ENCODE measurements at regions not wholly inside any gene's neighbourhood (a gene's known extent, or its start where the extent isn't known, plus 50 kb on each side); places are given as distances from the start of the nearest gene placed in this dataset.

DNA sequence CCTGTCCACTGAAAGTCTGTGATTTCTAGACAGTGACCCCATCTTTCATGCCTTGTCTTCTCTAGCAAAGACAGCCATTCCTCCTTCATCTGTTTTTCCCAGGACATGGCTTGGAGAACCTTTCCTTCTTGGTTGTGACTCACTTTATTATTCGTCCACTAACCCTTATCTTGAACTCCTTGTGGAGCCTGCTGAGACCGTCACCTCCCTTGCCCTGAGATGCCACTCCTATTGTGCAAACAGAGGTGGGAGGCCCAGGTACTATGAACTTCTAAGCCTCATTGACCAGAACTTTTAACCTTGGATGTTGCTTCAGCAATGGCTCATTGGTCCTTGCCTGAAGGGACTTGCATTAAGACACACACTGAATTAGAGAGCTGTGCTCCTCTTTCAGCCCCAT is 117.5 kb downstream of the FOXD2 start:
- TF ChIP-seq POLR2AphosphoS5 (IDR thresholded peaks at IDR 0.05; ENCODE audit: low read depth, low read length) (no peak), POLR2A (IDR thresholded peaks at IDR 0.05; ENCODE audit: low read depth, low read length) (no peak), TAF1 (IDR thresholded peaks at IDR 0.05; ENCODE audit: borderline replicate concordance, low read depth, low read length) (no peak)
